Trophoblast cell (in vitro differentiated cells and primary cell): ENCODE measurements at regions not wholly inside any gene's neighbourhood (a gene's known extent, or its start where the extent isn't known, plus 50 kb on each side); places are given as distances from the start of the nearest gene placed in this dataset.

Source experiments
- DNase-seq, 2 donors: peaks; one replicate each; pipeline ENCODE4 v3.0.0-alpha.2; 2016
- H2AFZ ChIP-seq: 2 replicates; pipeline ENCODE4 v1.6.1; 2013; ENCODE audit warnings: low read length, moderate library complexity, mild to moderate bottlenecking; ENCODE audit not compliant: insufficient read depth, poor library complexity
- H2AK5ac ChIP-seq: 2 replicates; pipeline ENCODE4 v1.6.1; 2013; ENCODE audit warnings: mild to moderate bottlenecking, low read length
- H2BK120ac ChIP-seq: 2 replicates; pipeline ENCODE4 v1.6.1; 2013; ENCODE audit warnings: low read length, mild to moderate bottlenecking, moderate library complexity; ENCODE audit not compliant: insufficient read depth, poor library complexity
- H2BK12ac ChIP-seq: 2 replicates; pipeline ENCODE4 v1.6.1; 2013; ENCODE audit warnings: mild to moderate bottlenecking, low read length, moderate library complexity
- H2BK5ac ChIP-seq: 2 replicates; pipeline ENCODE4 v1.6.1; 2013; ENCODE audit warnings: low read length, low read depth, moderate library complexity, mild to moderate bottlenecking; ENCODE audit not compliant: poor library complexity
- H3K14ac ChIP-seq: 2 replicates; pipeline ENCODE4 v1.6.1; 2013; ENCODE audit warnings: mild to moderate bottlenecking, low read length
- H3K18ac ChIP-seq: 2 replicates; pipeline ENCODE4 v1.6.1; 2013; ENCODE audit warnings: mild to moderate bottlenecking, low read length
- H3K23ac ChIP-seq: 2 replicates; pipeline ENCODE4 v1.6.1; 2013; ENCODE audit warnings: low read length
- H3K27ac ChIP-seq: 2 replicates; pipeline ENCODE4 v1.5.1; 2013; ENCODE audit warnings: low read depth, mild to moderate bottlenecking, inconsistent platforms, low read length, moderate library complexity
- H3K27me3 ChIP-seq: 2 replicates; pipeline ENCODE4 v1.6.1; 2013; ENCODE audit warnings: inconsistent platforms, mild to moderate bottlenecking, low read length, moderate library complexity; ENCODE audit not compliant: insufficient read depth
- H3K36me3 ChIP-seq, 2 experiments: 1 replicate in 1 of 2; 2 replicates in 1 of 2; pipeline ENCODE4 v1.6.1; 2013; ENCODE audit warnings: low read length in 2 of 2, mild to moderate bottlenecking in 2 of 2, moderate library complexity in 1 of 2; ENCODE audit not compliant: insufficient read depth in 2 of 2, control insufficient read depth in 1 of 2
- H3K4ac ChIP-seq: 2 replicates; pipeline ENCODE4 v1.6.1; 2013; ENCODE audit warnings: low read depth, mild to moderate bottlenecking, low read length, moderate library complexity
- H3K4me1 ChIP-seq, 2 experiments: 1 replicate in 1 of 2; 2 replicates in 1 of 2; pipeline ENCODE4 v1.6.1; 2013; ENCODE audit warnings: low read length in 2 of 2, mild to moderate bottlenecking in 2 of 2, moderate library complexity in 1 of 2; ENCODE audit not compliant: insufficient read depth in 2 of 2, control insufficient read depth in 1 of 2
- H3K4me2 ChIP-seq: 2 replicates; pipeline ENCODE4 v1.6.1; 2013; ENCODE audit warnings: inconsistent platforms, mild to moderate bottlenecking, low read length, moderate library complexity
- H3K4me3 ChIP-seq: 2 replicates; pipeline ENCODE4 v1.5.1; 2013; ENCODE audit warnings: mild to moderate bottlenecking, low read depth, low read length, inconsistent platforms
- H3K79me1 ChIP-seq: one replicate; pipeline ENCODE4 v1.6.1; 2013; ENCODE audit warnings: low read length
- H3K79me2 ChIP-seq: 2 replicates; pipeline ENCODE4 v1.6.1; 2013; ENCODE audit warnings: low read length, mild to moderate bottlenecking; ENCODE audit not compliant: control insufficient read depth, insufficient read depth, poor library complexity
- H3K9ac ChIP-seq: 2 replicates; pipeline ENCODE4 v1.6.1; 2013; ENCODE audit warnings: mild to moderate bottlenecking, low read length
- H3K9me3 ChIP-seq: 2 replicates; pipeline ENCODE4 v1.6.1; 2013; ENCODE audit warnings: low read depth, mild to moderate bottlenecking, control low read depth, inconsistent platforms, low read length; ENCODE audit not compliant: insufficient read depth
- H4K12ac ChIP-seq: 2 replicates; pipeline ENCODE4 v1.6.1; 2013; ENCODE audit warnings: low read depth, mild to moderate bottlenecking, low read length, moderate library complexity
- H4K8ac ChIP-seq: 2 replicates; pipeline ENCODE4 v1.6.1; 2013; ENCODE audit warnings: low read depth, mild to moderate bottlenecking, low read length, moderate library complexity
- H4K91ac ChIP-seq: one replicate; pipeline ENCODE4 v1.6.1; 2013; ENCODE audit warnings: low read depth, mild to moderate bottlenecking, low read length, moderate library complexity
- WGBS: extraction: QIAGEN DNeasy Blood & Tissue Kit; methylation state at CpG from one replicate; pipeline ENCODE4 v1.1.7; 2013; ENCODE audit warnings: missing lambda C conversion rate; ENCODE audit not compliant: insufficient read length, insufficient coverage; ENCODE audit errors: extremely low coverage; 5-methylcytosine and 5-hydroxymethylcytosine counted together

DNA sequence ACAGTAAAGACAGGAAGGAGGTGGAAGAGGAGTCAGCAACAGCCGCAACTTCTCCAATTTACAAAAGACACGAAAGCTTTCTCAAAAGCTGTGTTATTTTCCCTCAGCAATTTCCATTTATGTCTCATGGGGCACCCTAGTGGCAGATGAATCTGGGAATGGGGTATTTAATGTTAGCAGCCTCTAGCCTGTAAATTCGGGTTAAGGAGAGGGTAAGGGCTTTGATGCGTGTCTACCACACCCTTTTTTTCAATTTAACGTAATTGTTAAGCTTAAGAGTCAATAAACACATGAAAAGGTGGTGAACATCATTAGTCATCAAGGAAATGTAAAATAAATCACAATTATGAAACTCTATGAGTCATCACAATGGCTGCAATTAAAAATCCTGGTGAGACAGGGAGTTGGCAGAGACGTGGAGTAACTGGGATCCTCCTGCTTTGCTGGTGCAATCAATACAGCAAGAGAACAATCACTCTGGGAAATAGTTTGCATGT lies 986.4 kb downstream of the AACS start:
- no peak overlapping the region for H3K4ac ChIP-seq
- H2BK12ac ChIP-seq, result no peak overlapping the region
- no peaks in the 10 kb centered on the region for H3K79me2 ChIP-seq
- H3K14ac ChIP-seq, result no peak overlapping the region
- peak in 1 of 2 donors; percentile 19 for DNase-seq
- no peak overlapping the region for H3K23ac ChIP-seq
- no peak overlapping the region for H4K91ac ChIP-seq
- no CpG with 5 or more reads among the region's 6 CpGs for WGBS
- H3K9ac ChIP-seq, result no peak overlapping the region
- no peak overlapping the region for H3K4me3 ChIP-seq
- H3K9me3 ChIP-seq, result no peaks in the 10 kb centered on the region
- no peak overlapping the region for H3K27ac ChIP-seq
- no peaks in the 10 kb centered on the region for H3K79me1 ChIP-seq
- no peak overlapping the region for H2BK120ac ChIP-seq
- H3K4me2 ChIP-seq, result no peak overlapping the region
- H3K4me1 ChIP-seq, result no peaks in the 10 kb centered on the region
- no peak overlapping the region for H3K18ac ChIP-seq
- no peak overlapping the region for H2BK5ac ChIP-seq
- H2AK5ac ChIP-seq, result no peak overlapping the region
- H4K12ac ChIP-seq, result no peak overlapping the region
- H3K36me3 ChIP-seq, result no peaks in the 10 kb centered on the region
- no peaks in the 10 kb centered on the region for H3K27me3 ChIP-seq
- H4K8ac ChIP-seq, result no peak overlapping the region
- no peak overlapping the region for H2AFZ ChIP-seq

DNA sequence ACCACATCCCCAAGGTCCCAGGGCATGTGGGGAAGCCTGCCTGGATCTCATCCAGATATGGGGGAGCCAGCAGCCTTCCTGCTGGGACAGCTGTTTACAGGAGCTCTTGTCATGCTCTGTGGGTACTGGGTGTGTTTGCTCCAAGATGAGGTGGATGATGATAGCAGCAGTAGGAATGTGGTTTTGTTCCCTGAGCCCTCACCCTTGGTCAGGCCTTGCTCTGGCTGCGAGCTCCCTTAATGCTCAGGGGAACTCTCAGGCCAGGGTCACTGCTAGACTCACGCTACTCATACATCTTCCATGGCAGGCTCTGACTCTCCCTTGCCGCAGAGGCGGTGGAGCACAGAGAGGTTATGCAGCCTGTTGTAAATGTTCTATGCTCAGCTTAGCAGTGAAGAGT lies 990.3 kb downstream of the AACS start:
- H3K23ac ChIP-seq, result no peak overlapping the region
- H3K4me2 ChIP-seq, result no peak overlapping the region
- no peaks in the 10 kb centered on the region for H3K79me2 ChIP-seq
- no peaks in the 10 kb centered on the region for H3K79me1 ChIP-seq
- WGBS, result no CpG with 5 or more reads among the region's 4 CpGs
- H3K18ac ChIP-seq, result no peak overlapping the region
- H4K8ac ChIP-seq, result no peak overlapping the region
- no peaks in the 10 kb centered on the region for H3K4me1 ChIP-seq
- no peak overlapping the region for H2BK12ac ChIP-seq
- no peak overlapping the region for H4K12ac ChIP-seq
- H2AFZ ChIP-seq, result no peak overlapping the region
- H3K36me3 ChIP-seq, result no peaks in the 10 kb centered on the region
- no peak overlapping the region for H2BK5ac ChIP-seq
- H3K27me3 ChIP-seq, result no peaks in the 10 kb centered on the region
- H2AK5ac ChIP-seq, result no peak overlapping the region
- H3K4me3 ChIP-seq, result no peak overlapping the region
- H3K4ac ChIP-seq, result no peak overlapping the region
- H4K91ac ChIP-seq, result no peak overlapping the region
- H3K14ac ChIP-seq, result no peak overlapping the region
- no peak overlapping the region for H3K9ac ChIP-seq
- no peak overlapping the region for H3K27ac ChIP-seq
- H3K9me3 ChIP-seq, result no peaks in the 10 kb centered on the region
- no peak overlapping the region for H2BK120ac ChIP-seq
- peak in 1 of 2 donors; percentile 8 for DNase-seq

DNA sequence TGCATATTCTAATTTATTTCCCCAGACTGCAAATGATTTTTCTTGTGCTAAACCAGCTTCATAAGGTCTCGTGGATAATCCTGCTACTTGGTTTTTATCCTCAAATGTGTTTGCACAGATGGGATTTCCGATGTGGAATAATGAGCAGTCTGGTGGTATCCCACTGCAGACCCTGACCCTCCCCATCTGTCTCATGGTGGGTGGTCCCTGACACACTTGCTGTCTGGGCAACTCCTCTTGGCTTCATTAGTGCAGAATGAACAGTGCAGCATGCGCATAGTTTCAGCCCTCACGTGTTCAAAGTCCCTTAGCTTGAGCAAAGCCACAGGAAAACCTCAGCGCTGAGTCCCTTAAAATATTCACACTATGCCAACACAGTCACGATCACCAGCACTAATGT lies 996.5 kb downstream of the AACS start:
- Histone ChIP-seq H3K4ac (no peak overlapping the region), H3K4me2 (no peak overlapping the region), H3K79me2 (no peaks in the 10 kb centered on the region), H3K79me1 (no peaks in the 10 kb centered on the region), H3K9me3 (no peaks in the 10 kb centered on the region), H3K18ac (no peak overlapping the region), H3K14ac (no peak overlapping the region), H3K23ac (no peak overlapping the region), H2BK12ac (no peak overlapping the region), H3K4me1 (no peaks in the 10 kb centered on the region), H3K9ac (no peak overlapping the region), H2BK5ac (no peak overlapping the region), H3K4me3 (no peak overlapping the region), H2AK5ac (no peak overlapping the region), H4K91ac (no peak overlapping the region), H3K27me3 (no peaks in the 10 kb centered on the region), H3K36me3 (no peaks in the 10 kb centered on the region), H2AFZ (no peak overlapping the region), H2BK120ac (no peak overlapping the region), H4K8ac (no peak overlapping the region), H4K12ac (no peak overlapping the region), H3K27ac (no peak overlapping the region)
- no peak for DNase-seq
- no CpG with 5 or more reads among the region's 6 CpGs for WGBS

DNA sequence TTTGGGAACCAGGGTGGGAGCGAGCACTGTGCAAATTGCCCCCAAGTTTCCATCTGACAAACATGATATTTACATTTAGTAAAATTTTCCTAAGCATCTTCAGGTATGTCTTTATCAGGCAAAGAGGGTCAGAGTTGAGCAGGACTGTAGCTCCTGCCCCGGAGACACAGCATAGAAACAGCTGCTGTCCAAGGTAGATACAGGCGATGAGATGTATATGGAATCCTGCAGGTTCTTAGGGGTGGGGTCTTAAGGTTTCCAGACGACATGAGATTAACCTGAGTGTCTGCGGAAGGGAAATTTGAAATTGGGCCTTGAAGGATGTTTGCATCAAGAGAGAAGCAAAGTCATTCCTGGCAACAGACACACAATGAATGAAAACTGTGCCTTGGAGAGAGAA lies 998.8 kb downstream of the AACS start:
- Histone ChIP-seq H3K9me3 (no peaks in the 10 kb centered on the region), H3K9ac (no peak overlapping the region), H3K36me3 (no peaks in the 10 kb centered on the region), H3K4me1 (no peaks in the 10 kb centered on the region), H4K8ac (no peak overlapping the region), H2BK5ac (no peak overlapping the region), H3K27me3 (no peaks in the 10 kb centered on the region), H3K27ac (no peak overlapping the region), H2AK5ac (no peak overlapping the region), H3K4me3 (no peak overlapping the region), H3K18ac (no peak overlapping the region), H3K23ac (no peak overlapping the region), H3K79me1 (no peaks in the 10 kb centered on the region), H3K4me2 (no peak overlapping the region), H2BK12ac (no peak overlapping the region), H3K79me2 (no peaks in the 10 kb centered on the region), H3K4ac (no peak overlapping the region), H3K14ac (no peak overlapping the region), H4K91ac (no peak overlapping the region), H2AFZ (no peak overlapping the region), H4K12ac (no peak overlapping the region), H2BK120ac (no peak overlapping the region)
- no CpG with 5 or more reads among the region's 5 CpGs for WGBS
- DNase-seq, result no peak
